ENCODE measurements at regions not wholly inside any gene's neighbourhood (a gene's known extent, or its start where the extent isn't known, plus 50 kb on each side); places are given as distances from the start of the nearest gene placed in this dataset.

DNA sequence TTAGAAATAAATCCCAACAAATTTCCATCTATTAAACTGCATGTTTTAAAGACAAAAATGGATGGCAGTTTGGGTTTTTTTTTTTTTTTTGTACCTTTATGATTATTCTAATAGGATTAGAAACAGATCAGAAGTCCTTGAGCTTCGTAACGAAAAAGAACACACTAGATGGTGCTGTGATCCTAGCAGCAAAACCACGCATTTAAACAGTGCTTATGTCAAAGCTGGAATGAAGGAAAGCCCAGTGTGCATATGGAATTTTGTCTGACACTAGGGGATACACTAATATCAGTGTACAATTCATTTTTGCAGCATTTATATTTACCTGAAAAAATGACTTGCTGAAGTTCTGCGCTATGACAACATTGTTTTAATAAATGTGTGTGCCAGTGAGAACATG lies 229.1 kb downstream of the VEGFC start:
- FAIRE-seq (no peak), DNase-seq (ENCODE audit: extremely low spot score, insufficient read length, low read depth) (no peak)

DNA sequence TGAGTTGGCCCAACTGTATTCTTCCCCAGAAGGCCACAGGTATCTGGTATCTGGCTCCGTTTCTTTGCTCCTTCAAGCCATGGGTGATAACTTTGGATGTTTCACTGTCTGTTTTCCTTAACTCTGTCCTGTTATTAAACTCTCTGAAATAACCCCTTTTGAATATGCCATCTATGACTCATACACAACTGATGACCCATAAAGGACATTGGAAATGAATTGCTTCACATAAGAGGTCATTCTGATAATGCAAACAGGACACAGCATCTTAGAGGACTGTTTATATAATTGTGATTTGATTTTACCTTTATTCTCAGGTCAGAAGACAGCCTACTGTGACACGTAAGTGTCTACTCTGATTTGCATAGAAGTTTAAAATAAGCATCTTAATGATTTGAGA lies 227.7 kb downstream of the VEGFC start:
- no peak for FAIRE-seq
- no peak for DNase-seq (ENCODE audit: extremely low spot score, insufficient read length, low read depth)

DNA sequence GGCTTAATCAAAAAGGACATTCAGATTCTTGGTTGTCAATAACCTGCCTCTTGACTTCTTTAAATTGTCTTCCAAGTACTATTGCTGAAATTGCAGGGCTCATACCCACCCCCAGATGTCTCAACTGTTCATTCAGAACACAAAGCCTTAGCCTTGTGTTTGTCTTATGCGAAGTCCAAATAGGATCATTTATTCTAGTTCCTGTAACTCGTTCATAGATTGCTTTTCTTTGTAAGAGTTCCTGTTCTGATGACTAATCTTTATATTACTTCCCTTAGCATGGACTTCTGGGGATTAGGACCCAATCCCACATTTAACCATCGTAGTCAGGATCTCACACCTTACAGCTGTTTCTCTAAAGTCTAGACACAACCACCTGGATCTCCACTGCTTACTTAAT lies 226.0 kb downstream of the VEGFC start:
- no peak for FAIRE-seq
- DNase-seq (ENCODE audit: extremely low spot score, insufficient read length, low read depth): no peak

DNA sequence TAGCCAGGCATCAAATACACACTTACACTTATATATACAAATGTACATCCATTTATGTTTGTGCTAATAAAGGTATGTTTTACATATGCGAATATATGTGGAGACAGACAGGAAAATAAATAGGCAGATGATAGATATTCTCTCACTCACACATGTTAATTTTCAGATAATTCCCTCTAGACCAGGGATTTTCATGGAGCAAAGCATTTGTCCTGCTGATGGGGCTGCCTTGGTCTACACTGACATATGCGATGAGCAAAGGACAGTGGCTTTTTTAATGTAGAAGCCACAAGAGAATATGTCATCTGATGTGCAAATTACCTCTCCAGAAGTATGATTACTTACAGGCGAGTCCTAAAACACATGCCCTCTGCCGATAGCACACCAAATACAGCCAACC lies 224.5 kb downstream of the VEGFC start:
- DNase-seq (ENCODE audit: extremely low spot score, insufficient read length, low read depth): no peak

DNA sequence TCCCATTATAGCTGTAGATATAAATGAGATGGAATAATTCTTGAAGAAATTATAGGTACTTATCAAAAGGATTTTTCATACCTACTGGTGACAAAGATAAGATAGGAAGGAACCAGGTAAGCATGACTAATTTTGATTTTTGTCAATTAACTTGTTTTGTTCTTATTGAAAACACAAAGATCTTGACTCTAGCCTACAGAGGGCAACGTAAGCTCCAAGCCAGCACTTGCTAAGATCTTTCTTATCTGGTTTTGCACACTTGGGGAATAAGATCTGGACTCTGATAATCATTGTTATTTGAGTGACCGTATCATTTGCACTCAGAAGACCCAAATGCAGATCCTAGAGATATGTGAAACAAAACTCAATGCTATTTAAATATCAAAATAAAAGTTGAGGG lies 223.4 kb downstream of the VEGFC start:
- DNase-seq (ENCODE audit: extremely low spot score, insufficient read length, low read depth): no peak
- FAIRE-seq: no peak

More for the DNA sequence above, 224.5 kb downstream of the VEGFC start:
- no peak for FAIRE-seq

DNA sequence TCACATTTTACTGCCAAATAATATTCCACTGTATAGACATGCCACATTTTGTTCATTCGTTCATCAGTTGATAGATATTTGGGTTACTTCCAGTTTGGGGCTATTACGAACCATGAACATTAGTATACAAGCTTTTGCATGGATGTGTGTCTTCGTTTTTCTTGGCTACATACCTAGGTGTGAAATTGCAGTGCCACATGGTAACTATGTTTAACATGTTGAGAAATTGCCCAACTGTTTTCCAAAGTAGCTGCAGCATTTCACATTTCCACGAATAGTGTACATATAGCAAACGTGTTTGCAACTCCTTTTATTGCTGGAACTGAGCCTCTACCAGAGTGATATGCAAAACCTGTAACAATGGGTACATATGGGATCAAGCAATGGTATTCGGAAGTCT lies 221.5 kb downstream of the VEGFC start:
- no peak for DNase-seq (ENCODE audit: extremely low spot score, insufficient read length, low read depth)
- FAIRE-seq: no peak

DNA sequence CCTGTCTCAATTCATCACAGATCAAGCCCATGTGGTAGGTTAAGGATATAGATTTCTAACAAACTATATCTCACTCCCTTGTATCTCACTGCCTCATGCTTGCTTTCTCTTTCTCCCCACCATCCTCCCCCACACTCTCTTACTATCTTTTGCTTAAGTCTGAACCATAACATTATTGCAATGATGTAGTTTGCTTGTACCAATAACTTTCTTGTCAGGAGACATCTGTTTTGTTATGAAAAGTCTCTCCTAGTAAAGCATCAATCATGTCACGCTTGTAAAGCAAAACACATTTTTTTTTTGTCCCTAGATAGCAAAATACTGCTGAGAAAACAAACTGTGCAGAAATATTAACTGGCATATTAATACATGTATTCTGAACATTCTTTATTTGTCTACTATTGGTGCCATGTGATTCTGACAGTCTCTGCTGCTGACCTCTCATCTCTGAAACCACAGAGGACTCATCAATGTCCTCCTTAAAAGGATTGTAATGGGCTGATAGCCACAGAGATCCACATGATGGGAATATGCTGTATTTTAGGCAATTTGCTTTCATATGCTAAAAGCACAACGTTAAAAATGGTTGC lies 217.5 kb downstream of the VEGFC start:
- DNase-seq (ENCODE audit: extremely low spot score, insufficient read length, low read depth): no peak

DNA sequence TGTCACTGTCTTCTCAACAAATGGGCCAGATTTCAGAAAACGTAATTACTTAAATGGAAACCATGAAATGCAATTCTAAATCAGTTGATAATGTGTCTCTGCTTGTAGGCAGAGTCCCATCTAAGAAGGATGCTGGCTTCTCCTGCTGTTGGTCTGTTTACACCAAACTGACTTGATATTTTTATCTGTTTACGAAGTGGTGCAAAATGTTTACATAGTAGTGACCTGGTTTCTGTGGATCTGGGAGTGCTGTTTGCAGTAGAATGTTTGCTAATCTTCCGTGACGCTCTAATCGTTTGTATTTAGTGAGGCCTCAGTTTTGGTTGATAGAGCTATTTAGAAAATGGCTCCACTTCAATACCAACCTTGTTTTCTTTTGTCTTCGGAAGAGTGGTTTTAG lies 213.5 kb downstream of the VEGFC start:
- no peak for FAIRE-seq
- DNase-seq (ENCODE audit: extremely low spot score, insufficient read length, low read depth): no peak

More for the DNA sequence above, 217.5 kb downstream of the VEGFC start:
- FAIRE-seq: no peak

DNA sequence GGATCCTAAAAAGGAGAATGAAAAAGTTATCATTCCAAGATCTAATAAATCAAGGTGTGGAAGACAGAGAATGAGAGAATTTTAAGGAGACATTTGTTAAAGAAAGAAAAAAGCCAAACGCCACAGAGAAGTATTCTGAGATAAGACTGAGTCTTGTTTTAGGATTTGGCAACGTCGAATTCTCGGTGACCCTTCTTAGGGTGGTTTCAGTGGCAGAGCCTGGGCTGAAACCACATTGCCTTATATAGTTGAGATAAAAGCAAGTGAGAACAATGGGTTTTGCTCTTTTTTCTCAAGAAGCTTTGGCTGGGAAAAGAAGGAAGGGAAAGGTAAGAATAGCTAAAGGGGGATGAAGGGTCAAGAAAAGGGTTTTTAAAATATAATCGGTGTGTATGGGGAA lies 209.4 kb downstream of the VEGFC start:
- no peak for FAIRE-seq
- no peak for DNase-seq (ENCODE audit: extremely low spot score, insufficient read length, low read depth)

DNA sequence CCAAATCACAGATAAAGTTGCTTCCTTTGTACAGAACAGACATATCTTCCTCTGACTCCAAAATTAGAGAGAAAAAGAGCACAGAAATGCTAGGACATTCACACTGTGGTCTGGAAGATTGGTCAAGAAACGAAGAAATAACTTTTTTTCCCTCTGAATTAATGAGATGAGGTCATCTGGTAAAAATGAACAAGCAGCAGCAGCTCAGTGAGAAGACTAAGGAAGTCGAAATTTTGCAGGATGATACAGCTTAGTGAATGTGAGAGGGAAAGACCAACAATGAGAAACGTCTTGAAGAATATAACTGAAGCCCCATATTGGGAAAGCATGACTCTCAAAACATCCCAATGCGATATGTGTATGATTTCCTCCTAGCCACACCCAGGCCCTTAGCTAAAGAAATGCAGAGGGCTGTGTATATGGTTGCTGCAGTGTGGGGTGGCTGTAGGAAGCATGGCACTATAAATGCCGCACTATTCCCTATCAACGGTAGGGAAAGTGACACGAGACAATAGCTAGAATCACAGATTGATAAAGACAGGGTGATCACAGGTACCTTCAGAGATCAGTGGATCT lies 208.6 kb downstream of the VEGFC start:
- FAIRE-seq (no peak), DNase-seq (ENCODE audit: extremely low spot score, insufficient read length, low read depth) (no peak)

DNA sequence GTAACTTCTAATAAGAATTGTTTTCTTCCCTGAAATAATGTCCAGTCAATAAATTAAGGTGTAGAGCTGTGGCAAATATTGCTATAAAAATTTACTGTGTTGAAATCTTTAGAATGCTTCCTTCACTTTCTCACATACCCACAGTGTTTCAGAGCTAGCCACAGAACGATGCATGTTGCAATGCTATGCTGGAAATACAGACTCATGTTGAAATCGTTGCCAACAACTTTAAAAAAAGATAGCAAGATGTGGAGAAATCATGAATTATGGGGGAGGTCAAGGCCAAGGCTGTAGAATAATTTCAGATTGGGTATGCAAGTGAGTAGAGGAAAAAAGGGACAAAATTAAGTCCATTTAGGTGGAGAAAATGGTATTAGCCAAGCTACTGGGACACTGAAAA lies 204.8 kb downstream of the VEGFC start:
- DNase-seq (ENCODE audit: extremely low spot score, insufficient read length, low read depth) (no peak), FAIRE-seq (no peak)

DNA sequence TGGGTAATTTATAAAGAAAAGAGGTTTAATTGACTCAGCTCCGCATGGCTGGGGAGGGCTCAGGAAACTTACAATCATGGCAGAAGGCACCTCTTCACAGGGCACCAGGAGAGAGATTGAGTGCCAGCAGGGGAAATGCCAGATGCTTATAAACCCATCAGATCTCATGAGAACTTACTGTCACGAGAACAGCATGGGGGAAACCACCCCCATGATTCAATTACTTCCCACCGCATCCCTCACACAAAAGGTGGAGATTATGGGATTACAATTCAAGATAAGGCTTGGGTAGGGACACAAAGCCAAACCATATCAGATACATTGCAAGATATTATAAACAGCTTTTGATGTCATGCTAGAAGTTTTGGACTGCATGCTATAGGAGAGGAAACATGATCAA lies 204.3 kb downstream of the VEGFC start:
- FAIRE-seq (no peak), DNase-seq (ENCODE audit: extremely low spot score, insufficient read length, low read depth) (no peak)

DNA sequence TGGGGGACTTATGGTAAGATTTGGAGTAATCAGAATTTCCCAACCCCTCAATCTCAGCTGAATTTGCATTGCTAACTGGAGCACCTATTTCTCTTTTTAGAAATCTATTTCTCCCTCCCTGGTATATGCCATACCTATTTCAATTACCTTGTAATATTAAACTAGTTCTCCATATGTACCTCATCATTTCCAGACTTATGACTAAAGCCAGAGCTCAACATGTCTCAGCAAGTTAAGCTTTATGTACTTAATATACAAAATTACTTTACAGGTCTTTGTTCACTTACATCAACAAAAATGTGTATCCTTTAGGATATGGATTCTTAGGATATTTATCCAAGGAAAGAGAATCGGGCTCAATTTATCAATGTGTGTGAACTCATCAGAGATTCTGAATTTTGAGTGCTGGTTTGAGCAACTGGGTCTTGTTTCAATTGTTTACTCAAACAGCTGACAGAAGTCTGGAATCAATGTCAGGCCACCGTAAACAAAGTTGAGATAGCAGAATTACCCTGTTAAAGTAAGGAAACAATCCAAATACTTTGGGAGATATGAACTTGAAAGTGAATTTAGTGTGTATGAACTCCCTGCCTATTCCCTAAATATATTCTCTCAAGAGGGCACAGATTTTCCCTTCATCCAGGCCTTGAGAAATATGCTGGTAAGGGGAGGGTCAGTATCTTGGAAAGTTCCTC lies 199.6 kb downstream of the VEGFC start:
- no peak for DNase-seq (ENCODE audit: extremely low spot score, insufficient read length, low read depth)
- no peak for FAIRE-seq

DNA sequence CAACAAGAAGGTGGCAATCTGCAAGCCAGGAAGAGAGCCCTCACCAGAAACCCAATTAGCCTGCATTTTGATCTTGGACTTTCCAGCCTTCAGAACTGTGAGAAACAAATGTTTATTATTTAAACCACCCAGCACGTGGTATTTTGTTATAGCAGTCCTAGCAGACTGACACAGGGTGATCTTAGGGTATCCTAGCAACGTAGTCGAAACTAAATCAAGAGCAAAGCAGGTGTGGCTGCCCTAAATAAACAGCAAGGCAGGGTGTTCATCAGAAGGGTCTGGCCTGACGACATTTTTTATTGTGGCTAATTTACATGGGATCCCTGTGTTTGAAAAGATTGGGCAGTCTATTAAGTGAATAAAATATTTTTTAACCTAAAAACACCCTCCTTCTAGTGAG lies 198.8 kb downstream of the VEGFC start:
- DNase-seq (ENCODE audit: extremely low spot score, insufficient read length, low read depth) (no peak), FAIRE-seq (no peak)

DNA sequence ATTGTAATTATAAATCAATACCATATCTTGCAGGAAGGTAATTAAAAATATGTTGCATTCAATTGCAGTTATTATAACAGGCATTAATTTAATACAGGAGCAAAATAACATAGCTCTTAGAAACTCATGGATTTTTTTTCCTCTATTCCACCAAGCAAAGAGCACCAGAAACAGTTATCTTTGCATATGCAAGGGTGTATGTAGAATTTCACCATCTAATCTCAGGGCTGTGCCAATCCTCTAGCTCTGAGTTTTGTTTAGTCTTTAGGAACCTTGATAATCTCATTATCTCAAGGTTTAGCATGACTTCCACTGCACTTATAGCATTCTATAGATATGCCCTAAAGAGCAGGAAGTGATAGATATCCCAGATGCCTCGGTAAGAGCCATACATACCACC lies 197.5 kb downstream of the VEGFC start:
- FAIRE-seq (no peak), DNase-seq (ENCODE audit: extremely low spot score, insufficient read length, low read depth) (no peak)

DNA sequence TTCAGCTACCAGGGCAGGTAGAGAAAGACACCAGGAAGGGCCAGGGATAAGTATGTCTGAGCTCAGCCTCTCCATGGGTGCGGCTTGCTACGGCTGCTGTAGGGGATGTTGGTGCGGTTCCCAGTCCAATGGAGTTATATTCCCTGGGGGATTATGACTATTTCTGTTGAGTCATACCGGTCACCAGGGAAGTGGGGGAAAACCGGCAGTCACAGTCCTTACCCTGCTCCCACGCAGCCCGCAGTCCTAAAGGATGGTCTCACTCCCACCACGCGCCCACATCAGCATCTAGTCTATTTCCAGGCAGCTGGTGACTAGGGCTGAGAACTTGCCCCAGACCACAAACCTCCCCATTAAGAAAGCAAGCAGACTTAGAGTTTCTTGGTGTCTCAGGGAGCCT lies 191.6 kb downstream of the VEGFC start:
- no peak for DNase-seq (ENCODE audit: extremely low spot score, insufficient read length, low read depth)
- FAIRE-seq: no peak

DNA sequence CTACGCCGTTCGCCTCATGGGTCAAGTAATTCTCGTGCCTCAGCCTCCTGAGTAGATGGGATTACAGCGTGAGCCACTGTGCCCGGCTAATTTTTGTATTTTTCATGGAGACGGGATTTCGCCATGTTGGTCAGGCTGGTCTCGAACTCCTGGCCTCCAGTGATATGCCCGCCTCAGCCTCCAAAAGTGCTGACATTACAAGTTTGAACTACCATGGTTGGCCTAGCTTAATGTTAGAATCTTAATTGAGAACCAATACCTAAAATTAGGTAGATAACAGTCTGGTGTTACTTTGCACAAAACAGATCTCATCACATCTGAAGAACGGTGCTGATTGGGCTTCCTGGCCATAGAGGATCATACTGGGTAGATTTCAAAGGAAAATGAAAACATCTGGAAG lies 184.9 kb downstream of the VEGFC start:
- DNase-seq (ENCODE audit: extremely low spot score, insufficient read length, low read depth) (no peak), FAIRE-seq (no peak)

DNA sequence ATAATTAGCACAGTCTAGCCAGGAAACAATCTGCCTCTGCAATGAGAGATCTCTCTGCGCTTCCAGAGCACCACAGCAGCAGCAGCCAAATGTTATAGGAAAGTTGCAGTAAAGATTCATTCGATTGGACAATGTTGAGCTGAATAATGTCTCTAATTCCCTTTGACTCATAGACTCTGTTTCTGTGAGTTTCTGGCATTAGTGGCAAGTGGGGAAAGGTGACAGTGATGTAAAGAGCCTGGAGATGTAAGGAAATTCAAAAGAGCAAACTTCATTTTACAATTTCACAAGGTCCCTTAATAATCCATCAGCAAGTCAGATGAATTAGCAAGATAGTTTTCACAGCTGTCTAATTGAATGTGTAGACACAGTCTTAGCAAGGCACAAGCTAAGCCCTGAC lies 184.4 kb downstream of the VEGFC start:
- FAIRE-seq: no peak
- no peak for DNase-seq (ENCODE audit: extremely low spot score, insufficient read length, low read depth)

DNA sequence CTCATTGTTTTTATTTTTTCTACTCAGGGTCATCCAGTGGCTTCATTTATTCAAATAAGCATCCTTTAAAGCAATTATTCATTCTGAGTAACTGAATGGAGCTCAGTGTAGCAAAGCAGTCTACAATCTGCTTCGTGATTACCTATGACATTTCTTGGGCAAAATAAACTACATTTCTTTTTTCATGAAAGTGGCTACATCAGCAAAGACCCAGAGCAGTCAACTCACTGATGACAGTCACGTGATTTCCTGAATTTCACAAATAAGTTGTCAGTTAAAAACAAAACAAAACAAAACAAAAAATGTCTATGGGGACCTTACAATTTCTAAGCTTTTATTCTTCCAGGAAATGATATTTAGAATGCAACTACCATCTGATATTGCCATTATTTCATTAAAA lies 182.1 kb downstream of the VEGFC start:
- no peak for FAIRE-seq
- no peak for DNase-seq (ENCODE audit: extremely low spot score, insufficient read length, low read depth)

DNA sequence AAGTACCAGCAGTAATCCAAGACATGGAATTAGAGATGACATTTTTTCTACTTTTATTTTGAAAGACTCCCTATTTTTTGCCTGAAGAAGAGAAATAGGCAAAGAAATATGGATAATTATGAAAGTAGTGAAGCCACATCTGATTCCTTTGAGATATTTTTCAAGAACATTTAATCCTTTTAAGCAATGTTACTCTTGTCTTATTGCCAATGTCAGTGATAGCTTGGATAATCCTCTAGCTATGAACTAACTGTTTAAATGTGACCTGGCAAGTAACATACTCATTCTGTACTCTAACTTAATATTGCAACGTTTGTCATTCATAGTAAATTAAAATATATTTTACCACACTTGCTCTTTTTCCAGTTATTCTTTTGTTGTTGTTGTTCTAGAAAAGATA lies 181.3 kb downstream of the VEGFC start:
- FAIRE-seq (no peak), DNase-seq (ENCODE audit: extremely low spot score, insufficient read length, low read depth) (no peak)

DNA sequence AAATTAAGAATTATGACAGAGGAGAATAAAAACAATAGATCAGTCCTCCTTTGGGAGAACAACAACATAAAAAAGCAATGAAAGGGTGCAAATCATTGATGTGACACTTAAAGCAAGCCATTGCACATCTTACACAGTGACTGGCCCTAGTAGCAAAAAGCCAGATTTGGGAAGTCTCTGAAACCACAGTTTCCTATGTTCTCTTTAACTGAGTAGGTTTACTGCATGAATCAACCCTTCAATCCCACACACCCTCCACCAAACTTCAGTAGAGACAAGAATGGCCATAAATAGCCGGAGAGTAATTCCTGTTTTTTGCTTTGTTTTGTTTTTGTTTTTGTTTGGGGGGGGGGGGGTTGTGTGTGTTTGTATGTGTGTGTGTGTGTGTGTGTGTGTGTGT lies 180.8 kb downstream of the VEGFC start:
- no peak for FAIRE-seq
- DNase-seq (ENCODE audit: extremely low spot score, insufficient read length, low read depth): no peak

DNA sequence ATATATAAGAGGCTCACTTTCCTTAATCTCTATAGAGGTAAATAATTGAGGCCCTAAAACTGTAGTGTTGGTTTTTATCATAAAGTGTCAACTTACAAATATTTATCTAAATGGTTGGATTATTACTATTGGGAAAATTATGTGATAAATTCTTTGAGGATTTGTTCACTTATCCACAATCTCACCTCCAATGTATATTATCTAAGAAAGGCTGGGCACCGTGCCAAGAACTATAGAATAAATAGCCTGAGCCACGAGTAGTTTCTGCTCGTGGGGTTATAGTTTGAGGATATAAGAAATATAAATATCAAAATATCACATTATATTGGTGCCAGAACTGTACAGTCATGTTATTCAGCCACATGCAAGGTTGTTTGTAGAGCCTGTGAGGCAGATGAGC lies 177.9 kb downstream of the VEGFC start:
- DNase-seq (ENCODE audit: extremely low spot score, insufficient read length, low read depth) (no peak), FAIRE-seq (no peak)
